H9 (cell line): ENCODE measurements at regions not wholly inside any gene's neighbourhood (a gene's known extent, or its start where the extent isn't known, plus 50 kb on each side); places are given as distances from the start of the nearest gene placed in this dataset.

Experiments used
- DNase-seq: peaks from one replicate; pipeline ENCODE4 v3.0.0-alpha.2; 2017
- H2AFZ ChIP-seq: one replicate; pipeline ENCODE4 v1.6.1; 2013; ENCODE audit warnings: mild to moderate bottlenecking, low read length, control low read depth, moderate library complexity
- H2AK5ac ChIP-seq: 2 replicates; pipeline ENCODE4 v1.6.1; 2013; ENCODE audit warnings: low read length, control low read depth, mixed read lengths; ENCODE audit not compliant: insufficient read length
- H2BK120ac ChIP-seq: one replicate; pipeline ENCODE4 v1.6.1; 2013; ENCODE audit warnings: low read depth, mild to moderate bottlenecking, low read length, control low read depth, inconsistent platforms; ENCODE audit not compliant: poor library complexity, severe bottlenecking
- H2BK12ac ChIP-seq: 2 replicates; pipeline ENCODE4 v1.6.1; 2013; ENCODE audit warnings: low read length, control low read depth, mixed read lengths, low read depth; ENCODE audit not compliant: insufficient read length
- H2BK15ac ChIP-seq: 2 replicates; pipeline ENCODE4 v1.6.1; 2013; ENCODE audit warnings: low read depth, low read length, control low read depth
- H2BK20ac ChIP-seq: one replicate; pipeline ENCODE4 v1.6.1; 2013; ENCODE audit warnings: low read depth, mild to moderate bottlenecking, low read length, control low read depth, inconsistent platforms; ENCODE audit not compliant: poor library complexity, severe bottlenecking
- H2BK5ac ChIP-seq: 2 replicates; pipeline ENCODE4 v1.6.1; 2013; ENCODE audit warnings: low read length, control low read depth, mixed read lengths; ENCODE audit not compliant: insufficient read length
- H3K14ac ChIP-seq: 2 replicates; pipeline ENCODE4 v1.6.1; 2013; ENCODE audit warnings: low read length, control low read depth; ENCODE audit not compliant: insufficient read depth
- H3K18ac ChIP-seq: 2 replicates; pipeline ENCODE4 v1.6.1; 2013; ENCODE audit warnings: low read depth, mild to moderate bottlenecking, mixed read lengths, low read length, control low read depth; ENCODE audit not compliant: insufficient read length
- H3K23ac ChIP-seq: 2 replicates; pipeline ENCODE4 v1.6.1; 2013; ENCODE audit warnings: low read length, control low read depth, mixed read lengths, low read depth; ENCODE audit not compliant: insufficient read length
- H3K23me2 ChIP-seq: 2 replicates; pipeline ENCODE4 v1.6.1; 2013; ENCODE audit warnings: low read depth, mild to moderate bottlenecking, mixed read lengths, low read length, control low read depth; ENCODE audit not compliant: insufficient read length, poor library complexity, severe bottlenecking
- H3K27ac ChIP-seq: 2 replicates; pipeline ENCODE4 v1.5.1; 2013; ENCODE audit warnings: low read length, control low read depth, mixed read lengths, low read depth; ENCODE audit not compliant: insufficient read length
- H3K27me3 ChIP-seq: 2 replicates; pipeline ENCODE4 v1.6.1; 2013; ENCODE audit warnings: low read length, control low read depth, inconsistent platforms; ENCODE audit not compliant: insufficient read depth
- H3K4ac ChIP-seq: 2 replicates; pipeline ENCODE4 v1.6.1; 2013; ENCODE audit warnings: low read depth, mild to moderate bottlenecking, control low read depth, inconsistent platforms, low read length, moderate library complexity
- H3K4me1 ChIP-seq: 2 replicates; pipeline ENCODE4 v1.6.1; 2013; ENCODE audit warnings: low read length, control low read depth, inconsistent platforms; ENCODE audit not compliant: insufficient read depth
- H3K4me2 ChIP-seq: 2 replicates; pipeline ENCODE4 v1.6.1; 2013; ENCODE audit warnings: low read length, control low read depth, mixed read lengths; ENCODE audit not compliant: insufficient read length, insufficient read depth
- H3K56ac ChIP-seq: 2 replicates; pipeline ENCODE4 v1.6.1; 2013; ENCODE audit warnings: low read depth, mild to moderate bottlenecking, mixed read lengths, low read length, control low read depth; ENCODE audit not compliant: insufficient read length
- H3K79me1 ChIP-seq: 2 replicates; pipeline ENCODE4 v1.6.1; 2013; ENCODE audit warnings: low read depth, mild to moderate bottlenecking, moderate library complexity, low read length, control low read depth, inconsistent platforms; ENCODE audit not compliant: insufficient read depth, poor library complexity, severe bottlenecking
- H3K79me2 ChIP-seq: 2 replicates; pipeline ENCODE4 v1.6.1; 2013; ENCODE audit warnings: low read length, control low read depth, inconsistent platforms; ENCODE audit not compliant: insufficient read depth
- H3K9ac ChIP-seq: 2 replicates; pipeline ENCODE4 v1.6.1; 2013; ENCODE audit warnings: low read length, control low read depth, mixed read lengths; ENCODE audit not compliant: insufficient read length; ENCODE audit errors: extremely low read depth
- H3K9me3 ChIP-seq: one replicate; pipeline ENCODE4 v1.6.1; 2013; ENCODE audit warnings: low read depth, low read length, inconsistent platforms; ENCODE audit not compliant: control insufficient read depth
- H3T11ph ChIP-seq: one replicate; pipeline ENCODE4 v1.6.1; 2013; ENCODE audit warnings: mild to moderate bottlenecking, low read length, control low read depth, inconsistent platforms
- H4K20me1 ChIP-seq: one replicate; pipeline ENCODE4 v1.6.1; 2013; ENCODE audit not compliant: control insufficient read depth, insufficient read length, insufficient read depth
- H4K5ac ChIP-seq: 2 replicates; pipeline ENCODE4 v1.6.1; 2013; ENCODE audit warnings: low read depth, mild to moderate bottlenecking, mixed read lengths, low read length, control low read depth; ENCODE audit not compliant: insufficient read length
- H4K8ac ChIP-seq: replicated peaks from 2 replicates; pipeline ENCODE4 v1.6.1; 2013; ENCODE audit warnings: low read length, control low read depth, mixed read lengths, low read depth; ENCODE audit not compliant: insufficient read length
- H4K91ac ChIP-seq: 2 replicates; pipeline ENCODE4 v1.6.1; 2013; ENCODE audit warnings: low read depth, mild to moderate bottlenecking, moderate library complexity, mixed read lengths, low read length, control low read depth; ENCODE audit not compliant: insufficient read length
- H3K27ac Mint-ChIP-seq, 3 experiments: 2 replicates in 2 of 3; 3 replicates in 1 of 3; pipeline ENCODE4 v1.8.0; 2020 to 2021; ENCODE audit warnings: mixed read lengths in 3 of 3, mild to moderate bottlenecking in 1 of 3, moderate library complexity in 1 of 3
- H3K27me3 Mint-ChIP-seq: 2 replicates; pipeline ENCODE4 v1.8.0; 2021; ENCODE audit warnings: low read depth, mild to moderate bottlenecking, moderate library complexity, mixed read lengths
- H3K36me3 Mint-ChIP-seq, 3 experiments: 2 replicates in 2 of 3; 3 replicates in 1 of 3; pipeline ENCODE4 v1.8.0; 2020 to 2021; ENCODE audit warnings: low read depth in 3 of 3, mixed read lengths in 3 of 3; ENCODE audit not compliant: insufficient read depth in 1 of 3
- H3K4me1 Mint-ChIP-seq, 2 experiments: 2 replicates each; pipeline ENCODE4 v1.8.0; 2020; ENCODE audit warnings: mixed read lengths in 2 of 2
- H3K4me3 Mint-ChIP-seq, 2 experiments: 2 replicates in 1 of 2; 3 replicates in 1 of 2; pipeline ENCODE4 v1.8.0; 2020 to 2021; ENCODE audit warnings: mild to moderate bottlenecking in 2 of 2, mixed read lengths in 2 of 2, moderate library complexity in 1 of 2
- H3K9me3 Mint-ChIP-seq, 2 experiments: 2 replicates in 1 of 2; 3 replicates in 1 of 2; pipeline ENCODE4 v1.8.0; 2020; ENCODE audit warnings: mild to moderate bottlenecking in 2 of 2, mixed read lengths in 2 of 2, moderate library complexity in 1 of 2
- CTCF ChIP-seq: fragments of 200-600 bp; sonication (generic); conservative IDR thresholded peaks from 3 replicates; pipeline ENCODE4 v1.8.0; 2021; ENCODE audit warnings: antibody characterized with exemption, mild to moderate bottlenecking
- WGBS: extraction: QIAGEN DNeasy Blood & Tissue Kit; methylation state at CpG from one replicate; pipeline ENCODE4 v1.1.7; 2013; ENCODE audit warnings: missing lambda C conversion rate, low lambda C conversion rate, mixed read lengths; ENCODE audit not compliant: insufficient read length; ENCODE audit errors: extremely low coverage; 5-methylcytosine and 5-hydroxymethylcytosine counted together

DNA sequence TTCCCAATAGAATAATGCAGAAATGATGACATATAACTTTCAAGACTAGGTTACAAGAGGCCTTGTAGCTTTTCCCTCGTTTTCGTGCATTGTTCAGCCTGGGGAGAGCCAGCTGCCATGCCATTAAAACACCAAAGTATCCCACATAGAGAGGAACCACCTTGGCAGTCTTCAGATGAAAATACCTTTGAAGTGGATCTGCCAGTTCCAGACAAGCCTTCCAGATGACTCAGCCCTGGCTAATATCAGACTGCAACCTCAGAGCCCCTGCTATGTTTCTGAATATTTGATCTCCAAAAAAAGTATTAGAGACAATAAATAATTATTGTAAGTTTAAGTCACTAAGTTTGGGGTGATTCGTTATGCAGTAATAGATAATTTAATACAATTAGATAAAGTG, 294.3 kb upstream of the GBE1 start:
- no peak overlapping the region for H3T11ph ChIP-seq
- no peak overlapping the region for H2AFZ ChIP-seq
- H2AK5ac ChIP-seq = no peak overlapping the region
- H4K8ac ChIP-seq = no peak overlapping the region
- TF ChIP-seq CTCF = no peak
- no peak overlapping the region for H3K27ac ChIP-seq
- H3K4me1 ChIP-seq = no peaks in the 10 kb centered on the region
- no peak overlapping the region for H2BK5ac ChIP-seq
- H3K27me3 ChIP-seq = no peaks in the 10 kb centered on the region
- no peak for DNase-seq
- no CpG with 5 or more reads among the region's 3 CpGs for WGBS
- no peaks in the 10 kb centered on the region for H3K79me2 ChIP-seq
- no peak overlapping the region for H4K5ac ChIP-seq
- H3K18ac ChIP-seq = no peak overlapping the region
- no peaks in the 10 kb centered on the region for H3K23me2 ChIP-seq
- no peaks in the 10 kb centered on the region for H3K9me3 ChIP-seq
- no peak overlapping the region for H3K9ac ChIP-seq
- no peak overlapping the region for H3K4ac ChIP-seq
- no peaks in the 10 kb centered on the region for H3K9me3 Mint-ChIP-seq
- no peaks in the 10 kb centered on the region for H3K36me3 Mint-ChIP-seq
- no peaks in the 10 kb centered on the region for H3K79me1 ChIP-seq
- no peak overlapping the region for H3K4me2 ChIP-seq
- H2BK15ac ChIP-seq = no peak overlapping the region
- H3K23ac ChIP-seq = no peak overlapping the region
- H3K14ac ChIP-seq = no peak overlapping the region
- no peak overlapping the region for H3K4me3 Mint-ChIP-seq
- H3K4me1 Mint-ChIP-seq = no peaks in the 10 kb centered on the region
- H2BK20ac ChIP-seq = no peak overlapping the region
- peak overlapping the region in 1 of 3 experiments; percentile 35; a peak in 1 of 7 replicates for H3K27ac Mint-ChIP-seq
- no peak overlapping the region for H4K91ac ChIP-seq
- no peak overlapping the region for H2BK120ac ChIP-seq
- H2BK12ac ChIP-seq = no peak overlapping the region
- H3K27me3 Mint-ChIP-seq = no peaks in the 10 kb centered on the region
- no peaks in the 10 kb centered on the region for H4K20me1 ChIP-seq
- H3K56ac ChIP-seq = no peak overlapping the region
